GM18858 (cell line): ENCODE measurements at regions not wholly inside any gene's neighbourhood (a gene's known extent, or its start where the extent isn't known, plus 50 kb on each side); places are given as distances from the start of the nearest gene placed in this dataset.

Source experiments
- ATAC-seq: cut with Tn5 transposase; IDR thresholded peaks from one replicate; pipeline ENCODE4 v1.9.1; 2021; ENCODE audit not compliant: unreplicated experiment

DNA sequence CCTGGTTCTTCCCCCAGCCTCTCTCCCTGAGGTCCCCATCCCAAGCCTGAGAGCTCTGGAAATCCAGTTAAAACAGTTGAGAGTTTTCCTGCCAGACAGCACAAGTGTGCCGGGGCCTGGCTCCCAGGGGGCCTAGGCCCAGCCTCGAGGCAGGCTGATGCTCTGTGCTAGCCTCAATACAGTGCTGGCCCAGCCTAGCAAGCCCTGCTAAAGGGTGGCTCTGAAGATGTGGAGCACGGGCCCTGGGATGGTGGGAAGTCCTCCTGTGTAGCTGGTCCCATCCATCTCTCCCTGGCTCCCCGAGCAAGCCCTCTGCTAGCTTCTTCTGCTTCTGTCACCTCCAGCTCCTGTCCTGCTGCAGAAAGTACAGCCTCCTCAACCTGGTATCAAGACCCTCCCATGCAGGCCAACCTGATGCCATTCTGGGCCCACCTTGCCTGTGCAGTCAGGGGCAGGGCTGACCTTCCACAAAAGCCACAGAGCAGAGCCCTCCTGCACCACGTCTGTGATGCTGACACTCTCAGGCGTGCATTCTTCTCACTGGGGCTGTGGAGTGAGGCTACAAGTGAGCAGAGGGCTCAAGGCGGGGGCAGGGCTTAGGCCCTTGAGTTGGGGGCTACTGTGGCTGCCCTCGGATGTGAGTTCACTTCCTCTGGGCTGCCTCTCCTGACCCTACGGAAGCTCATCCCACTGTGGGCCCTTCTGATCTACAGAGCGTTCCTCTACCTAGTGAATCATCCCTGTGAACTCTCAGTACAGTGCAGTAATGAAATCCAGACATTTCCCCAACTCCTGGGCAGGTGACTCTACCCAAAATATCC, 60.1 kb upstream of the LAPTM4A start:
- ATAC-seq, result no peak

DNA sequence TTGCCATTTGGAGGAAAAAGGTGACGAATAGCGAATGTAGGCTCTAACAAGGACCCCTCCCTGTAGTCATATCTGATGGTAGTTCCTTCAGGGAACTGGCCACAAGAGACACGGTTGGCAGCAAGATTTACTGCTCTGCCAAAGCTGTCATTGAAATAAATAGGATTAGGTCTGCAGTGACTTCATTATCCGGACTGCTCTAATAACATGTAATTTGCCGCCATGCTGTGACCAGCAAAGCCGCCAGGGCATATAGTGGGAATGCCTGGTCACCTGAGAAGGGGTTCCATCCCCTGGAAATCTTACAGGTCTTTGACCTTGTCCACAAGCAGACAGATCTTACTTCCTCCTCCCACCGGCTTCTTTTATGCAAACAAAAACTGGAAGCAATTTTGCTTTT, 59.4 kb upstream of the LAPTM4A start:
- ATAC-seq, result no peak

DNA sequence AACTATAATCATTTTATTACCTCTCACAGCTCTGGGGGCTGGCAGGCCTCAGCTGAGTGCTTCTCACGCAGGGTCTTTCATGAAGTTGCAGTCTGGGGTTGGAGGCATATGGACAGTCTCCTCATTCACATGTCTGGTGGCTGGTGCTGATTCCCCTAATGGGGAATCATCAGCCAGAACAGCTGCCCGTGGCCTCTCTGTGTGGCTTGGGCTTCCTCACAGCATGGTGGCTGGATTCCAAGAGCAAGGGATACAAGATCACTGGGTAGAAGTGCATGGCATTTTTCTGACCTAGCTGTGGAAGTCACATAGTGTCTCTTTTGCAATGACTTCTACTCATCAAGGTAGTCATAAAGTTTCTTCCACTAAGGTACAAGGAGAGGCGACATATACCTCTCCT, 59.0 kb upstream of the LAPTM4A start:
- ATAC-seq, result no peak

DNA sequence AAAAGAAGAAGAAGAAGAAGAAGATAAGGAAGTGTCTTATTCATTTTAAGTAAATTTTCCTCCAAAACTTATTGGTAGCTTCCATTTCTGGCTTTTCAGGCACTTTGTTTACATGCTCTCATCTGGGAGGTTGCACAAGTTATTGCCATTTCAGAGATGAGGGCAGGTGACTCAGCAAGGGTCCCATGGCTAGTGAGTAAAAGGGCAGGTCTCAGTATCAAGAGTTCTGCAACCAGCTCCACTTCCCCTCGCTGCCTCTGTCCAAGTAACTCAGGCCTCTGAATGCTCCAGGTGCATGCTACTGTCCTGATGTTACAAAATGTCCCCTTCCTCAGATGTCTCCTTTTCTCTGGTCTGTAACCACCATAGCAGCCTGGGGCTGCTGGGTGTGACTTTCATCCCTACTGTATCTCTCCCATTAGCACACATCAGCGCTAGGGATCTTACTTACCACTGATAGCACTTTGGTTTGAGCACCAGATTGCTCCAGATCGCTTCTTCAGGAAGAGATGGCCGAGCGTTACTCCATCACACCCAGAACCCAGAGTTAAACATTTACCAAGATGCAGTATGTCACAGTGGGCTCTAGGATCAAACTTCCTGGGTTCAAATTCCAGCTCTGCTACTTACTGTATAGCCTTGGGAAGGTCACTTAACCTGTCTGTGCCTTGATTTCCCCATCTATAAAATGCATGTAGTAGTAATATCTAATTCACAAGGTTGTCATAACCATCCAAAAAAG, 57.4 kb upstream of the LAPTM4A start:
- ATAC-seq, result no peak

DNA sequence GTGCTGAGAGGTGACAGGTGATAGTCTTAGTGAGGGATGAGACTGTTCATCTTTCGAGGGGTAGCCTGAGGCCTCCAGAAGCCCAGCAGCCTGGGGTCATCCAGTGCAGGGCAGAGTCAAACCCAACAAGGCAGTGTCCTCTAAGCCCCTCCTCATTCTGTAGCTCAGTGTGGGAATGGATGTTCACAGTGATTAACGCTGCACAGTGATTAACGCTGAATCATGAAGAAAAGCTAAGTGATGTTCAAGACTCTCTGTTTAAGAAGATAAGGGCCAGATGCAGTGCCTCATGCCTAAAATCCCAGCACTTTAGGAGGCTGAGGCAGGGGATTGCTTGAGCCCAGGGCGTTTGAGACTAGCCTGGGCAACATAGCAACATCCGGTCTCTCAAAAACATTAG, 56.3 kb upstream of the LAPTM4A start:
- ATAC-seq, result no peak

DNA sequence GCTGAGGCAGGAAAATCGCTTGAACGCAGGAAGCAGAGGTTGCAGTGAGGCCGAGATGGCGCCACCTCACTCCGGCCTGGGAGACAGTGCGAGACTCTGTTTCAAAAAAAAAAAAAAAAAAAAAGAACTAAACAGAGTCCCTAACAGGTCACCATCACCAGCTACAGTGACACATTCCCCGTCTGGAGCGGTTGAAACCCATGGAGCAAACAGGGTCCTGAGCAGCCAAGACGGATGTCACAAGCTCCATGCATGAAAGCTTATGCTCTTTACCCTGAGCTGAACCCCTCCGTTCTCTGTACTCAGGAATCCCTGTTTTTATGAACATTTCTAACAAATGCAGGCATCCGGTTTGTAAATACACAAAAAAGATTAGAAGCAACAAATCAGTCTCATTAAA, 55.9 kb upstream of the LAPTM4A start:
- ATAC-seq, result no peak

DNA sequence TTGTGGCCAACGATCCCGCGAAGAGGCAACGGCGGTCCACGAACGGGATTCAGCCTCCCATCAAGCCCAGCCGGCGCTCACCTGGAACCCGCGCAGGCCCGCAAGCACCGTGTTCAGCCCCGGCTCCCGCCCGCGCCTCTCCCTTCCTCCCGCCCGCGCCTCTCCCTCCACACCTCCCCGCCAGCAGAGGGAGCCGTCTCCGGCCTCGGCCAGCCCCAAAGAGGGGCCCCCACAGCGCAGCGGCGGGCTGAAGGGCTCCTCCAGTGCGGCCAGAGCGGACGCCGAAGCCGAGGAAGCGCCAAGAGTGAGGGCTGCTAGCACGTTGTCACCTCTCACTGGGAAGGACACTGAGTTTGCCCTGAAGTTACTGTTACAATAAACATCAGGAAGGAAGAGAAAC, 55.3 kb upstream of the LAPTM4A start:
- no peak for ATAC-seq

DNA sequence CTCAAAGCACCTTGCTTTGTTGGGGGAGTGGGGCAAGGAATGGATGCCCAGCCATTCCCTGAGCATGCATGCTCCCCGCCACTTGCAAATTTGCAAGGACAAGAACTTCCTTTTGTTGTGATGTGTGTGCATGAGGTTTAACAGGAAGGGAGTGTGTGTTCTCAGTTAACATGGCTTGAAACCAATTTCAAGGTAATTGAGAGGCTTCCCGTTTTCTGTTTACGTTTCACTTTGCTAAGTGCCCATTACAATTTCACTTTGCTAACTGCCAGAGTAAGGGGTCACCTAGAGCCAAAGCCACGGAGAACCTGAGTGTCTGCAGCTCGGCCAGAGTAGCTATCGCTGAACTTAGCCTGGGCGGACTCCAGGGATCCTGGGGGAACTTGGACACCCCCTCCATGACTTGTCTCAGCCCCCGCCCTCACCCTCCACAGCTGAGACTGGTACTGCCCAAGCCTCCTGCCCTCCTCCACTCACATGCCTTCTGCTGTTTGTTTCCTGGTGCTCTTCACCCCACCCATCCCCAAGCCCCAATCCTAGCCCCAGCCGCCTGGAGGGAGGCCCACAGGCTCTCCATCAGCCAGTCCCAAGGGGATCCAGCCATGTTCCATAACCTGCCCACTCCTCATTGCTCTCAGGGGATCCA, 53.6 kb upstream of the LAPTM4A start:
- no peak for ATAC-seq

DNA sequence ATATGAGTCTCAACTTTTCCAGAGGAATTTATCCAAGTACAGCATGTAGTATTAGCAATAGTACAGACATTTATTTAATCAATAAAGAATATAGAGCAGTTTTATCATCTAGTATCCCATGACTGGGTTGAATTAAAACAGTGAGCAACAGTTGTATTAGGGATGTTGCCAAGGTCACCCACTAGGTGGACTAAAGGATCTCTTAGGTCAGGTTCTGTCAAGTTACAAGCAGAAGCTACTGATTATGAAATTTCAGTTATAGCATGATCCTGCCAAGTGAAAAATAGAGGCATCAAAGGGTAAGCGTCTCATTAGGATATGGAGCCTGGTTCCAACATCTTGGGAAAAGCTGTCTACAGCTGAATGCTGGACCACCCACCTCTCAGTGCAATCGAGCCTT, 52.1 kb upstream of the LAPTM4A start:
- ATAC-seq, result no peak
